Body of pancreas (tissue), 4 donors: ENCODE measurements at regions not wholly inside any gene's neighbourhood (a gene's known extent, or its start where the extent isn't known, plus 50 kb on each side); places are given as distances from the start of the nearest gene placed in this dataset.

Experiments
- ATAC-seq: fragments of 150-250 bp; one replicate; pipeline ENCODE4 v1.9.1; 2016
- DNase-seq, 4 donors: peaks; one replicate each; pipeline ENCODE4 v3.0.0-alpha.2; 2019
- H3K27ac ChIP-seq, 4 donors: fragments of 200-600 bp; sonication (generic); 1 replicate in 3 of 4; 2 replicates in 1 of 4; pipeline versions ENCODE4 v1.5.1 to v1.6.1; 2016 to 2019; ENCODE audit warnings: mild to moderate bottlenecking in 1 of 4, mixed read lengths in 1 of 4, moderate library complexity in 1 of 4
- H3K27me3 ChIP-seq, 2 donors: fragments of 200-600 bp; sonication (generic); one replicate each; pipeline ENCODE4 v1.6.0; 2016; ENCODE audit warnings: mild to moderate bottlenecking in 1 of 2
- H3K36me3 ChIP-seq, 2 donors: fragments of 200-600 bp; sonication (generic); replicated peaks in 1 of 2; 2 replicates each; pipeline ENCODE4 v1.5.1; 2016; ENCODE audit warnings: low read depth in 2 of 2; ENCODE audit not compliant: insufficient read depth in 1 of 2
- H3K4me1 ChIP-seq: fragments of 200-600 bp; sonication (generic); one replicate; pipeline ENCODE4 v1.6.0; 2016
- H3K4me3 ChIP-seq, 2 donors: fragments of 200-600 bp; sonication (generic); 1 replicate in 1 of 2; 2 replicates in 1 of 2; pipeline ENCODE4 v1.5.1; 2016 to 2019
- H3K9me3 ChIP-seq, 3 donors: fragments of 200-600 bp; sonication (generic); 1 replicate in 2 of 3; 2 replicates in 1 of 3; pipeline ENCODE4 v1.5.1; 2016
- CTCF ChIP-seq, 7 experiments: fragments of 450-650 bp in 4 of 7; fragments of 200-600 bp in 3 of 7; sonication (generic) in 3 of 7; IDR thresholded peaks; one replicate each; pipeline ENCODE4 v1.5.1; 2016 to 2019; ENCODE audit warnings: antibody characterized with exemption in 7 of 7
- POLR2A ChIP-seq, 3 donors: fragments of 450-650 bp; IDR thresholded peaks; one replicate each; pipeline ENCODE4 v1.6.1; 2016; ENCODE audit warnings: antibody characterized with exemption in 3 of 3, mild to moderate bottlenecking in 2 of 3
- WGBS, 2 donors: methylation state at CpG; one replicate each; pipeline ENCODE4 v1.1.5; 2017; 5-methylcytosine and 5-hydroxymethylcytosine counted together
- intact Hi-C: fragments of 100-400 bp; cut with DNase I; formaldehyde crosslinking; loops from one replicate; pipeline ENCODE4 v1.15.1; 2023

- Histone ChIP-seq H3K9me3 (no peaks in the 10 kb centered on the region), H3K4me3 (no peak overlapping the region), H3K36me3 (no peaks in the 10 kb centered on the region), H3K4me1 (no peaks in the 10 kb centered on the region), H3K27ac (no peak overlapping the region), H3K27me3 (no peaks in the 10 kb centered on the region)
- whole genome bisulfite sequencing, 2 donors: 63 to 78% methylated on average over 4 of the region's 4 CpGs
- intact Hi-C loops: no loop called here
- no peak for TF ChIP-seq POLR2A (IDR thresholded peaks at IDR 0.05)
- no peak for TF ChIP-seq CTCF (IDR thresholded peaks at IDR 0.05)
- DNase-seq: no peak
- no peak for ATAC-seq
Measured at GRCh38 chr11:82653752-82654151, 79.9 kb downstream of the FAM181B start.

- H3K4me3 ChIP-seq: no peak overlapping the region
- WGBS, 2 donors: 52 to 54% methylated on average over 3 of the region's 3 CpGs
- TF ChIP-seq POLR2A (IDR thresholded peaks at IDR 0.05): no peak
- TF ChIP-seq CTCF (IDR thresholded peaks at IDR 0.05): no peak
- no peaks in the 10 kb centered on the region for H3K9me3 ChIP-seq
- intact Hi-C loops: no loop called here
- H3K4me1 ChIP-seq: no peaks in the 10 kb centered on the region
- no peak for ATAC-seq
- DNase-seq: no peak
- no peak overlapping the region for H3K27ac ChIP-seq
- no peaks in the 10 kb centered on the region for H3K27me3 ChIP-seq
- H3K36me3 ChIP-seq: no peaks in the 10 kb centered on the region
Measured at GRCh38 chr11:82639251-82639650, 94.4 kb downstream of the FAM181B start.

- Histone ChIP-seq H3K36me3 (no peaks in the 10 kb centered on the region), H3K27me3 (no peaks in the 10 kb centered on the region), H3K27ac (no peak overlapping the region), H3K4me1 (no peaks in the 10 kb centered on the region), H3K4me3 (no peak overlapping the region), H3K9me3 (no peaks in the 10 kb centered on the region)
- intact Hi-C loops: no loop called here
- ATAC-seq (no peak), DNase-seq (no peak)
- TF ChIP-seq CTCF (IDR thresholded peaks at IDR 0.05) (no peak), POLR2A (IDR thresholded peaks at IDR 0.05) (no peak)
- WGBS, 2 donors: 43 to 48% methylated on average over 1 of the region's 1 CpG
Measured at GRCh38 chr11:82636615-82637014, 97.0 kb downstream of the FAM181B start.

DNA sequence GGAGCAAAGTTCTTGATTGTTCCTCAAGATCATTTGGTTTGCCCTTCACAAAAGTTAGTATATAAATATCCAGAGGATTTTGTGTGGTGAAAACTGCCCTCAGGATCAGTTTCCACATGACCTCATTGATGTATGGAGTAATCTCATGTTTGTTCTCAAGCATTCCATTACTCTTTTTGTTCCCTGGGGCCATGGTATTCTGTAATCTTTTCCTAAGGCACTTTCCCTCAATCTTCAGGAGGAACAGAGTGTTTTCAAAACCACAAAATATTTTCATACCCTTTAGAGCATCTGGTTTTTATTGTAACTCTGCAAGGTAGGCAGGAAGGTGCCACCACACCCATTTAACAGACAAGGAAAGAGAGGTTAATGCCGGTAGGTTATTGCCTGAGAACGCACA, 99.6 kb downstream of the FAM181B start:
- 92 to 94% methylated on average over 2 of the region's 2 CpGs for WGBS, 2 donors
- Histone ChIP-seq H3K9me3 (no peaks in the 10 kb centered on the region), H3K4me1 (no peaks in the 10 kb centered on the region), H3K27ac (no peak overlapping the region), H3K27me3 (no peaks in the 10 kb centered on the region), H3K4me3 (no peak overlapping the region), H3K36me3 (no peaks in the 10 kb centered on the region)
- intact Hi-C loops: no loop called here
- DNase-seq (no peak), ATAC-seq (no peak)
- no peak for TF ChIP-seq POLR2A (IDR thresholded peaks at IDR 0.05)
- TF ChIP-seq CTCF (IDR thresholded peaks at IDR 0.05): no peak

- WGBS, 2 donors: 65 to 71% methylated on average over 4 of the region's 4 CpGs
- TF ChIP-seq POLR2A (IDR thresholded peaks at IDR 0.05): no peak
- TF ChIP-seq CTCF (IDR thresholded peaks at IDR 0.05): no peak
- intact Hi-C loops: no loop called here
- no peak for DNase-seq
- Histone ChIP-seq H3K27ac (no peak overlapping the region), H3K4me1 (no peaks in the 10 kb centered on the region), H3K27me3 (no peaks in the 10 kb centered on the region), H3K9me3 (peaks cover 0 to 7% (median 0%) of the 10 kb centered on the region in 3 donors), H3K4me3 (no peak overlapping the region), H3K36me3 (no peaks in the 10 kb centered on the region)
- no peak for ATAC-seq
Measured at GRCh38 chr11:82631722-82632630, 101.7 kb downstream of the FAM181B start.
